ENCODE measurements at regions not wholly inside any gene's neighbourhood (a gene's known extent, or its start where the extent isn't known, plus 50 kb on each side); places are given as distances from the start of the nearest gene placed in this dataset.

GRCh38 chr4:84394386-84394785, 104.7 kb downstream of the NKX6-1 start:
- no peaks in the 10 kb centered on the region for H3K79me2 ChIP-seq (ENCODE audit: control insufficient read depth, insufficient read depth, low read length)
- H3K4me1 ChIP-seq (ENCODE audit: control insufficient read depth, extremely low read depth, insufficient read depth, low read length) = no peaks in the 10 kb centered on the region
- intact Hi-C loops (cut with micrococcal nuclease) = no loop called here
- dilution Hi-C loops (cut with MboI; ENCODE audit: extremely low pct_ligation_motif_present, low sequenced_read_pairs) = no loop called here
- no peak for TF ChIP-seq POLR2A (IDR thresholded peaks at IDR 0.05; ENCODE audit: low read depth, low read length)
- no peak for TF ChIP-seq POLR2AphosphoS5 (IDR thresholded peaks at IDR 0.05; ENCODE audit: insufficient read depth, low read depth, low read length)
- no peak for TF ChIP-seq EZH2 (IDR thresholded peaks at IDR 0.05; ENCODE audit: borderline replicate concordance, low read depth, low read length, severe bottlenecking)
- TF ChIP-seq MYC (IDR thresholded peaks at IDR 0.05; ENCODE audit: low read depth, low read length) = no peak
- no peak for TF ChIP-seq FOS (IDR thresholded peaks at IDR 0.05; ENCODE audit: borderline replicate concordance, insufficient read depth, low read length)
- no peak for TF ChIP-seq CTCF (IDR thresholded peaks at IDR 0.05; ENCODE audit: extremely low read depth in 1 of 2, insufficient read depth in 1 of 2, low read depth in 1 of 2, low read length in 2 of 2)
- TF ChIP-seq GATA2 (IDR thresholded peaks at IDR 0.05; ENCODE audit: insufficient read depth, insufficient read length, low read depth, low read length) = no peak
- TF ChIP-seq JUN (IDR thresholded peaks at IDR 0.05; ENCODE audit: borderline replicate concordance, insufficient read depth, insufficient read length, low read depth) = no peak
- no peak for TF ChIP-seq MAX (IDR thresholded peaks at IDR 0.05; ENCODE audit: insufficient read depth, insufficient read length)
- H3K9me1 ChIP-seq (replicated peaks; ENCODE audit: control insufficient read depth, extremely low read depth, insufficient read depth, low read length) = no peaks in the 10 kb centered on the region
- no peaks in the 10 kb centered on the region for H3K36me3 ChIP-seq (ENCODE audit: control insufficient read depth in 2 of 2, extremely low read depth in 1 of 2, insufficient read depth in 2 of 2, low read length in 2 of 2)
- H3K4me3 ChIP-seq (replicated peaks in 1 of 3; ENCODE audit: insufficient read depth in 1 of 3, low read depth in 1 of 3, low read length in 3 of 3) = no peak overlapping the region
- no TSS peak for BruUV-seq (replicated peaks)
- H3K27me3 ChIP-seq (ENCODE audit: control insufficient read depth in 2 of 2, insufficient read depth in 2 of 2, low read length in 2 of 2) = no peaks in the 10 kb centered on the region
- FAIRE-seq (no peak), DNase-seq (ENCODE audit: low read depth, low spot score) (no peak)
- POLR2A ChIA-PET = no interaction called here
- H4K20me1 ChIP-seq (replicated peaks; ENCODE audit: control insufficient read depth, extremely low read depth, insufficient read depth, low read length) = no peaks in the 10 kb centered on the region
- H3K4me2 ChIP-seq (ENCODE audit: insufficient read depth, low read length) = no peak overlapping the region
- H3K9ac ChIP-seq (replicated peaks; ENCODE audit: extremely low read depth, insufficient read depth, low read length) = no peak overlapping the region
- no peak overlapping the region for H3K27ac ChIP-seq (ENCODE audit: insufficient read depth, low read depth, low read length)
- no peak overlapping the region for H2AFZ ChIP-seq (ENCODE audit: low read depth, low read length)
- no peaks in the 10 kb centered on the region for H3K9me3 ChIP-seq (replicated peaks; ENCODE audit: control insufficient read depth, insufficient read depth, low read length)
- CTCF ChIA-PET = no interaction called here
